ENCODE measurements at regions not wholly inside any gene's neighbourhood (a gene's known extent, or its start where the extent isn't known, plus 50 kb on each side); places are given as distances from the start of the nearest gene placed in this dataset.

DNA sequence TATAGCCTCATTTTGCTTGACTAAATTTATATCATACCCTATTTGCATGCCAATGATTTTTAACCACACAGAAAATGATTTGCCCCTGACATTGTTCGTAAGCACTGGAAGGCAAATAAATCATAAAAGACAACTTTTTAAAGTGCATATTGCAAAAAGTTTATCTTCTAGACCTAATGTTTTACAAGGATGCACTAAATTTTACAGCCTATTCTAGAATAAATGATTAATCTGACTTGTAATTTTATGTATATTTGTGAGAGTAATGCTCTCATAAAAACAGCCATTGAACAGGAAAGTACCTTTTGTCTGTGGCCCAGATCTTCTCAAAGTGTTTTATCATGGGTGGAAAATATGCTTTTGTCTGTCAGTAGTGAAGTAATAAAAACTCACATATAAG is 546.6 kb downstream of the EPHA3 start:
- TF ChIP-seq, protein P1, sequence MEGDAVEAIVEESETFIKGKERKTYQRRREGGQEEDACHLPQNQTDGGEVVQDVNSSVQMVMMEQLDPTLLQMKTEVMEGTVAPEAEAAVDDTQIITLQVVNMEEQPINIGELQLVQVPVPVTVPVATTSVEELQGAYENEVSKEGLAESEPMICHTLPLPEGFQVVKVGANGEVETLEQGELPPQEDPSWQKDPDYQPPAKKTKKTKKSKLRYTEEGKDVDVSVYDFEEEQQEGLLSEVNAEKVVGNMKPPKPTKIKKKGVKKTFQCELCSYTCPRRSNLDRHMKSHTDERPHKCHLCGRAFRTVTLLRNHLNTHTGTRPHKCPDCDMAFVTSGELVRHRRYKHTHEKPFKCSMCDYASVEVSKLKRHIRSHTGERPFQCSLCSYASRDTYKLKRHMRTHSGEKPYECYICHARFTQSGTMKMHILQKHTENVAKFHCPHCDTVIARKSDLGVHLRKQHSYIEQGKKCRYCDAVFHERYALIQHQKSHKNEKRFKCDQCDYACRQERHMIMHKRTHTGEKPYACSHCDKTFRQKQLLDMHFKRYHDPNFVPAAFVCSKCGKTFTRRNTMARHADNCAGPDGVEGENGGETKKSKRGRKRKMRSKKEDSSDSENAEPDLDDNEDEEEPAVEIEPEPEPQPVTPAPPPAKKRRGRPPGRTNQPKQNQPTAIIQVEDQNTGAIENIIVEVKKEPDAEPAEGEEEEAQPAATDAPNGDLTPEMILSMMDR (IDR thresholded peaks at IDR 0.05) = no peak
- no peak overlapping the region for H3K4me3 ChIP-seq (ENCODE audit: low read length)
- H3K36me3 Mint-ChIP-seq (ENCODE audit: low read depth) = no peaks in the 10 kb centered on the region
- POLR2A ChIA-PET = no interaction called here
- H3K4me1 ChIP-seq (ENCODE audit: insufficient read depth, low read length) = no peaks in the 10 kb centered on the region
- H3K4me3 Mint-ChIP-seq = no peak overlapping the region
- peaks cover 0 to 8% of the 10 kb centered on the region in 2 experiments for H3K9me3 ChIP-seq (ENCODE audit: control insufficient read depth in 1 of 2, insufficient read depth in 1 of 2, low read length in 2 of 2)
- H3K9me3 Mint-ChIP-seq = peaks cover 20% of the 10 kb centered on the region
- H3K4me1 Mint-ChIP-seq (ENCODE audit: low read depth) = no peaks in the 10 kb centered on the region
- ATAC-seq (ENCODE audit: poor library complexity) (no peak), DNase-seq (no peak)
- no peak overlapping the region for H3K27ac Mint-ChIP-seq
- CTCF ChIA-PET = no interaction called here
- no peaks in the 10 kb centered on the region for H3K27me3 Mint-ChIP-seq
- H3K36me3 ChIP-seq (ENCODE audit: insufficient read depth, low read length) = no peaks in the 10 kb centered on the region
- intact Hi-C loops (cut with DNase I, micrococcal nuclease) = no loop called here
- H3K27me3 ChIP-seq (ENCODE audit: control insufficient read depth in 1 of 2, insufficient read depth in 2 of 2, low read length in 2 of 2) = no peaks in the 10 kb centered on the region
- no peak overlapping the region for H3K27ac ChIP-seq (ENCODE audit: low read depth in 1 of 2, low read length in 2 of 2)

GRCh38 chr3:89656388-89656787 is 549.0 kb downstream of the EPHA3 start:
- ATAC-seq (ENCODE audit: poor library complexity) (no peak), DNase-seq (no peak)
- Mint-ChIP-seq H3K27ac (no peak overlapping the region), H3K9me3 (peaks cover 19% of the 10 kb centered on the region), H3K36me3 (ENCODE audit: low read depth) (no peaks in the 10 kb centered on the region), H3K4me3 (no peak overlapping the region), H3K27me3 (no peaks in the 10 kb centered on the region), H3K4me1 (ENCODE audit: low read depth) (no peaks in the 10 kb centered on the region)
- TF ChIP-seq, protein P1 (IDR thresholded peaks at IDR 0.05) = no peak
- Histone ChIP-seq H3K4me3 (ENCODE audit: low read length) (no peak overlapping the region), H3K36me3 (ENCODE audit: insufficient read depth, low read length) (no peaks in the 10 kb centered on the region), H3K4me1 (ENCODE audit: insufficient read depth, low read length) (no peaks in the 10 kb centered on the region), H3K9me3 (ENCODE audit: control insufficient read depth in 1 of 2, insufficient read depth in 1 of 2, low read length in 2 of 2) (peaks cover 0 to 8% of the 10 kb centered on the region in 2 experiments), H3K27ac (ENCODE audit: low read depth in 1 of 2, low read length in 2 of 2) (no peak overlapping the region), H3K27me3 (ENCODE audit: control insufficient read depth in 1 of 2, insufficient read depth in 2 of 2, low read length in 2 of 2) (no peaks in the 10 kb centered on the region)
- ChIA-PET CTCF (no interaction called here), POLR2A (no interaction called here)
- intact Hi-C loops (cut with DNase I, micrococcal nuclease) = loop anchor here in 1 of 2 experiments (5.0 kb wide), 1 partner anchor 49 kb away; no protein-coding TSS in a partner anchor

DNA sequence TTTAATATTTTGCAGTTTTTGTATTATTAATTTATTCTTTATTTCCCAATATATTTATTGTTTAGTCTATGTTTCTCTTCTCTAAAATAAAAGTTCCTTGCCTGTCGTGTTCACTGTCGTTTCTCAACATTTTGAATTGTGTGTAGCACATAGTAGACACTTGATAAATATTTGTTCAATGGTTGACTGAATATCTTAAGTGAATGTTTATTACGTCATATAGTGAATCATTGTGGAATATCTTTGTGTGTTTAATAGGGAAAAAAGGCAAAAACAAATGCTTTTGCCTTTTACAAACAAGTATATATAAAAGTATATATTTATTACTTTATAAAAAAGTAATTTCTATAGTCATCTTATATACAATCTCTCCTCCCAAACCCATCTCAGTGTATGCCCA is 572.3 kb downstream of the EPHA3 start:
- Mint-ChIP-seq H3K4me1 (ENCODE audit: low read depth) (no peaks in the 10 kb centered on the region), H3K27ac (no peak overlapping the region), H3K36me3 (ENCODE audit: low read depth) (no peaks in the 10 kb centered on the region), H3K27me3 (no peaks in the 10 kb centered on the region), H3K9me3 (peaks cover 15% of the 10 kb centered on the region), H3K4me3 (no peak overlapping the region)
- Histone ChIP-seq H3K27me3 (ENCODE audit: control insufficient read depth in 1 of 2, insufficient read depth in 2 of 2, low read length in 2 of 2) (no peaks in the 10 kb centered on the region), H3K27ac (ENCODE audit: low read depth in 1 of 2, low read length in 2 of 2) (no peak overlapping the region), H3K4me1 (ENCODE audit: insufficient read depth, low read length) (no peaks in the 10 kb centered on the region), H3K9me3 (ENCODE audit: control insufficient read depth in 1 of 2, insufficient read depth in 1 of 2, low read length in 2 of 2) (peaks cover 0 to 4% of the 10 kb centered on the region in 2 experiments), H3K4me3 (ENCODE audit: low read length) (no peak overlapping the region), H3K36me3 (ENCODE audit: insufficient read depth, low read length) (no peaks in the 10 kb centered on the region)
- CTCF ChIA-PET = no interaction called here
- intact Hi-C loops (cut with DNase I, micrococcal nuclease) = no loop called here
- TF ChIP-seq, protein P1 (IDR thresholded peaks at IDR 0.05) = no peak
- ATAC-seq (ENCODE audit: poor library complexity) (no peak), DNase-seq (no peak)
- POLR2A ChIA-PET = no interaction called here
